ENCODE measurements at regions not wholly inside any gene's neighbourhood (a gene's known extent, or its start where the extent isn't known, plus 50 kb on each side); places are given as distances from the start of the nearest gene placed in this dataset.

DNA sequence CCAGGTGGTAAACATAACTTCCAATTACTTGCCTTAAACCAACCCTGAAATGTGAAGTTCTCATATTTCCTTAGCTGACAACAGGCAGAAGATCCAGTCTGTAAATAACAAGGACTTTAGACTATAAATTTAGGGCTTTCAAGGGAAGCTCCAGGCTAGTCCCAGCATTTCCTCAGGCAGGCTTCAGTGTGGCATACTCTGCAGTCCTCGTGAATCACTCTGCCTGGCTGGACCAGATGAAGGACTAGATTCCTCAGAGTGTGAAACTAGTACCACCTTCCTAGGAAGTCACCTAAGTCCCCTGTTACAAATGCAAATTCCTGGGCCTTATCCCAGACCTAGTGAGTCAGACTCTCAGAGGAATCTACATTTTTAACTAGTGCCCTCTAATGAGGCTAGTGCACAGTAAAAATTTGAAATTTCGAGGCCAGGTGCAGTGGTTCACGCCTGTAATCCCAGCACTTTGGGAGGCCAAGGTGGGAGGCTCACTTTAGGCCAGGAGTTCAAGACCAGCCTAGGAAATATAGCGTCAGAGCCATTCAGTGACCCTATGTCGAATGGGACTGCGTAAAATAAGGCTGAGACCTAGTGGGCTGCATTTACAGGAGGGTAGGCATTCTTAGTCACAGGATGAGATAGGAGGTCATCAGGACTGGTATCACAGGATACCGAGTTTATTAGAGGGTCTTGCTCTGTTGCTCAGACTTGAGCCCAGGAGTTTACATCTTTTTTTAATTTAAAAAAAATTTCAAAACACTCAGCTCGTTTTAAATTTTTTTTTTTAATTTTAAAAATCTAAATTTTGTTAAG, 279.6 kb upstream of the JARID2 start:
- no peak for DNase-seq

DNA sequence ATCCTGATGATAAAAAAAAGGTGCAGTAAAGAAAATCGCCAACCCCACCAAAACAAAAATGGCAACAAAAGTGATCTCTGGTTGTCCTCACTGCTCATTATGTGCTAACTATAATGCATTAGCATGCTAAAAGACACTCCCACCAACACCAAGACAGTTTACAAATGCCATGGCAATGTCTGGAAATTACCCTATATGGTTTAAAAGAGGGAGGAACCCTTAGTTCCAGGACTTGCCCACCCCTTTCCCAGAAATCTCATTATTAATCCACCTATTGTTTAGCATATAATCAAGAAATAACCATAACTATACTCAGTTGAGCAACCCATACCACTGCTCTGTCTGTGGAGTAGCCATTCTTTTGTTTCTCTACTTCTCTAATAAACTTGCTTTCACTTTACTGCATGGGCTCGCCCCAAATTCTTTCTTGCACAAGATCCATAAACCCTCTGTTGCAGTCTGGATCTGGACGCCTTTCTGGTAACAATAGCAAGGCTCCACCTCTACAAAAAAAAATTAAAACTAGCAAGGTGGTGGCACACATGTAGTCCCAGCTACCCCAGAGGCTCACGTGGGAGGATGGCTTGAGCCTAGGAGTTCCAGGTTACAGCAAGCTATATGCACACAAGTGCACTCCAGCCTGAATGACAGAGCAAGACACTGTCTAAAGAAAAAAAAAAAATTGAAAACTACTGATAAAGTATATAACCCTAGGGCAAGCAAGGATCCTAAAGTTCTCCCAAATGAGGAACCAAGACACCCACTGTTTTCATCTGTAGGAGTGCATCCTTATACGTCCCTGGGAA, 278.8 kb upstream of the JARID2 start:
- no peak for DNase-seq

DNA sequence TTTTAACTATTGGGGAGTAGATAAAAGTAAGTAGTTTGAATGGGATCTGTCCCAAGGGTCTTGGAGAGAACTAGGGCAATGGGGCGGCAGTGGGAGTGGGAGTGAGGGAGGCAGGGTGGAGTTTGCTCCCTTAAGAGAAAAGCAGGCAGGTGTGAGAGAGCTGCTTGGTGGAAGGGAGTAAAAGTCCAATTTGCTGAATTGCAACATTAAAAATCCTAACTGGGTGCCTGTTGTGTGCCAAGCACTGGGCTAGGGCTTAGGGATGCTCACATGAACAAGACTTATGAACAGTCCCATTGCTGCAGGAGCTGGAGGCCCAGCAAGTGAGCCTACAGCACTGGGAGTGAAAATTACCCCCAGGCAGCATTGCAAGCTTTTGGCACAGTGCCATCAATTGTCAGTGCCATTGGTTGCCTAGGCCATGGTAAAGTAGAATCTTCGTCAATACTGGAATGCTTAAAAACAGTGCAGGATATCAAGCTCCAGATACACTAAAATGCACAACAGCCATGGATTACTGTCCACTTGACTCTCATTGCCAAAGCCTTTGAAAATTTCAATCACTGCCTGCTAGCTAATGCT, 277.7 kb upstream of the JARID2 start:
- no peak for DNase-seq

DNA sequence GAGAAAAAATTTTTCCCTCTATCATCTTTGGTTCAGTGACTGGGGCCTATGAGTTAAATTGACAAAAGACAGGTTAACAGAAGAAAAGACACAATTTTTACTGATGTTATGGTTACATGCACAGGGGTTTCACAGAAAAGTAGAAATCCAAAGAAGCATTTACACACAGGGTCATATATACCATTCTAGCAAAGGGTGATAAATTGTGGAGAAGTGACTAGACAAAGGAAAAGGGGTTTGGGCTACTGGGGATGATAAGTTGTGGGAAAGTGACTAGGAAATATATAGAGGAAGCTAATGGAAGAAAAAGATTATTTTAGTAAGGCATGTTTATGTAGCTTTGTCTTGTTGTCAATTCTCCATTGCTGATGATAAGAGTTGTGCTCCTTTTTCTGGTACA, 276.7 kb upstream of the JARID2 start:
- no peak for DNase-seq

DNA sequence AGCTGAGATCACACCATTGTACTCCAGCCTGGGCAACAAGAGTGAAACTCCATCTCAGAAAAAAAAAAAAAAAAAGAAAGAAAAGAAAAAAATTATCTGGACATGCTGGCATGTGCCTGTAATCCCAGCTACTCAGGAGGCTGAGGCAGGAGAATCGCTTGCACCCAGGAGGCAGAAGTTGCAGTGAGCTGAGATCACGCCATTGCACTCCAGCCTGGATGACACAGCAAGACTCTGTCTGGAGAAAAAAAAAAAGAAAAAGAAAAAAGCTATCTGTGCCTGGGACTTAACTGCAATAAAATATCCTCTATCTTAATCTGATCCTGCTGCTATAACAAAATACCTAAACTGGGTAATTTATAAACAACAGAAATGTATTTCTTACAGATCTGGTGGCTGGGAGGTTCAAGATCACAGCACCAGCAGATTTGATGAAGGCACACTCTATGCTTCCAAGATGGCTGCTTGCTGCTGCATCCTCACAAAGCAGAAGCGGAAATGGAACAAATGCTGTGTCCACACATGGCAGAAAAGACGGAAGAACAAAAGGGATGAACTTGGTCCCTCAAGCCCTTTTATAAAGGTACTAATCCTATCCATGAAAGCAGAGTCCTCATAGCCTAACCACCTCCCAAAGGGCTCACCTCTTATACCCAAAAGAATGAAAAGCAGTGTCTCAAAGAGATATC, 273.3 kb upstream of the JARID2 start:
- no peak for DNase-seq

GRCh38 chr6:14974372-14974771, 271.5 kb upstream of the JARID2 start:
- DNase-seq: no peak

- DNase-seq: no peak
Observed at GRCh38 chr6:14974792-14975470, 270.9 kb upstream of the JARID2 start.

GRCh38 chr6:14975471-14975817, 270.4 kb upstream of the JARID2 start:
- DNase-seq: no peak

DNA sequence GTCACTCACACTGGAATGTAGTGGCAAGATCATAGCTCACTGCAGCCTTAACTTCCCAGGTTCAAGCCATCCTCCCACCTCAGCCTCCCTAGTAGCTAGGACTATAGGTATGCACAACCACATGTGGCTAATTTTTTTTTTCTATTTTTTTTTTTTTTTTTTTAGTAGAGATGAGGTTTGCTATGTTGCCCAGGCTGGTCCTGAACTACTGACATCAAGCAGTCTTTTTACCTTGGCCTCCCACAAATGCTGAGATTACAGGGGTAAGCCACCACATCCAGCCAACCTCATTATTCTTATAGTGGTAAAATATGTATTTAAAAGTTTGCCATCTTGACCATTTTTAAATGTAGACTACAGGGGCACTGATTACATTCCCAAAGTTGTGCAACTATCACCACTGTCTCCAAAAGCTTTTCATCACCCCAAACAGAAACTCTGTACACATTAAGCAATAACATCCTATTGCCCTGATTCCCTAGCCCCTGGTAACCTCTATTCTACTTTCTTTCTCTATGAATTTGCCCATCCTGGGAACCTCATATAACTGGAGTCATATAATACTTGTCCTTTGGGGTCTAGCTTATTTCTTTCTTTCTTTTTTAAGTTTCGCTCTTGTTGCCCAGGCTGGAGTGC, 268.0 kb upstream of the JARID2 start:
- no peak for DNase-seq

- no peak for DNase-seq
Observed at GRCh38 chr6:14981960-14982359, 263.9 kb upstream of the JARID2 start.

GRCh38 chr6:14983599-14984518, 262.0 kb upstream of the JARID2 start:
- no peak for DNase-seq

DNA sequence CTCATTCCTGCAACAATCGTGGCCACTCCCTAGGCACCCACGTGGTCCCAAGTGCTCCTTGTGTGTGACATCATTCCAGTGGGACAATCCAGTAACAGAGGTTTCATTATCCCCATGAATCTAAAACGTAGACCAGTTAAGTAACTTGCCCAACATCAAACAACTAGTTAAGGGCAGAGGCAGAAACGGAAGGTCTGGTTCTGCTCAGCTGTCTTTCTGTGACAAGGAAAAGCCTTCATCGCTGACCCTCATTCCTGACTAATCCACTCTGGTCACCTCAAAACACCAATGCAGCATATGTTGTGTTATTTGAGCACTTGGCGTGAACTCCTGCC, 261.4 kb upstream of the JARID2 start:
- no peak for DNase-seq

DNA sequence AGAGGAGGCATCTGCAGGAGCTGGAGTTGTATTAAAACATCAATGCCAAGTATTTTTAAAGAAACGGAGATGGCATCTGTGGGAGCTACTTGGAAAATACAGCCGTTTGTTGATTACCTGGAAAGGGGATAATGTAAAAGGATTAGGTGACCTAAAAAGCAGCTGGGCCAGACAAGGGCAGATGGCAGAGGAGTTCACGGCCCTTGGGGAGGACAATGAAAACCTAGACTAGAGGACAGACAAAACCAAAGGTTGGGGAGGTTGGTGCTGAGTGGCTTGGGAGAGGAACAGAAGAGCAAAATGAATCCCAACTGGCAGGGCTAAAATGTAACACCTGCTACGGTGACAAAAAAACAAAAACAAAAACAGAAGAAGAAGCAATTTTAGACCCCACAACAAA, 260.5 kb upstream of the JARID2 start:
- no peak for DNase-seq

DNA sequence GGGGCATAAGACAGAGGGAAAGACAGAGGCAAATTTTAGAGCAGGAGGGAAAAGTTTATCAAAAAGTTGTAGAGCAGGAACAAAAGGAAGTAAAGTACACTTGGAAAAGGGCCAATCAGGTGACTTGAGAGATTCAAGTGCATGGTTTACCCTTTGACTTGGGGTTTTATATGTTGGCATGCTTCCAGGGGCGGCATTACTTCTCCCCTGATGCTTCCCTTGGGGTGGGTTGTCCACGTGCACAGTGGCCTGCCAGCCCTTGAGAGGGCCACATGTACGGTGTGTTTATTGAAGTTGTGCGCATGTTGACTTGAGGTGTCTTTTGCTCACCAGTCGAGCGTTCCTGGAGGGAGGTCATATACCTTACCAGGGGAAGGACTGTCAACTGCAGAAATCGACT, 259.5 kb upstream of the JARID2 start:
- DNase-seq: no peak

DNA sequence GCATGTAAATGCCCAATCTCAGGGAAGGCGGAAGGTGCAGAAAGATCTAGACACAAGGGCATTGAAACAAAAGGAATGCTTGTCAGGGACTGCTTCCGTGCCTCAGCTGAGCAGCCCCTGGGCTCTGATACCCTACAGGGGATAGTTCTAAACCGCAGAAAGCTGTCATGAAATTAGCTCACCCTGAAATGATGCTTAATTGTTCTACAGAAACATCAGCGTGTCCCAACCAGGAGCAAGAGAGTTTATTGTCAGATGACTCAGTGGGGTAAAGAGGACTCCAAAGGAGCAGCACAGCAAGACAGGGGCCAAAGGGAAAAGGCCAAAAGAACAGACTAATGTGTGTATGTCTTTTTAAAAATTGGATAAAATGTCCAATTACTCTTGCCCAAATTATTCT, 258.4 kb upstream of the JARID2 start:
- DNase-seq: no peak

- no peak for DNase-seq
Observed at GRCh38 chr6:14992382-14992781, 253.5 kb upstream of the JARID2 start.

DNA sequence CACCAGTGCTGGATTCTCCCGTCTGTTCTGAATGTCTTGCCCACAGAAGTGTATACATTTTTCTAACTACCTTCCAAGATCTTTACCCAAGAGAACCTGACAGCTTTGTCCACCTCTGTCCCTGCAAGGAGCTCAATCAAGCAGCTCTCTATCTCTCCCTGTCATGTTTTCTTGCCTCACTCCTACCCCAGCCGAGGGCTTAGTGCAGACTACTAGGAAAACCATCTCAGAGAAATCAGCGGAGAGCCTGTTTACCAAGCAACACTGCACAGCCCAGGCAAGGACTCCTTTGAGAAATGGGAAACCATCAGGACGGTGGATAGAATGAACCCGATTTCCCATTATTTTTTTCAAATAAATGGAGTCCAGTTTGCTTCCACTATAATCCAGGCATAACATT, 250.7 kb upstream of the JARID2 start:
- DNase-seq: no peak

- DNase-seq: no peak
Observed at GRCh38 chr6:14995966-14996602, 249.8 kb upstream of the JARID2 start.

DNA sequence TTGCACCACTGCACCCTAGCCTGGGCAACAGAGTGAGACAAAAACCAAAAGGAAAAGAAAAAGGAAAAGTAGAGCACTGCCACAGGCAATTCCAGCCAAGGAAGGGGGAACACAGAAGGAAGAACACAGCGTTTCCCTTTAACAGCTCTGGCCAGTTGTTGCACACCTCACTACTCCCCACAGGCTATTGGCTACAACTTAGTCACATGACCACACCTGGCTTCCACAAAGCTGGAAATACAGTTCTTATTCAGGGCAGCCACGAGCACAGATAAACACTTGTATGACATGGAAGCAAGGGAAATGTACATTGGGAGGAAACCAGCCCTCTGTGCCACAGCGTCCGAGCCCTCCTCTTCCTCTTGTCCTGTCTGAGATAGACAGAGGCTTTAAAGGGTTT, 249.0 kb upstream of the JARID2 start:
- DNase-seq: no peak

- no peak for DNase-seq
Observed at GRCh38 chr6:14997507-14997906, 248.4 kb upstream of the JARID2 start.

GRCh38 chr6:14999106-14999505, 246.8 kb upstream of the JARID2 start:
- DNase-seq: no peak

All from stimulated activated CD4-positive, alpha-beta T cell treated with anti-CD3 and anti-CD28 coated beads, Interleukin-1b, Interleukin-23, amount 100 ng/mL, for 48 hours (primary cell).